ENCODE measurements at regions not wholly inside any gene's neighbourhood (a gene's known extent, or its start where the extent isn't known, plus 50 kb on each side); places are given as distances from the start of the nearest gene placed in this dataset.

- H3K27ac ChIP-seq = no peak overlapping the region
- H3K4me3 ChIP-seq = no peak overlapping the region
- 92 to 94% methylated on average over 5 of the region's 5 CpGs for WGBS, 2 donors
- intact Hi-C loops (cut with DNase I; ENCODE audit: low total_unique reads) = no loop called here
- H3K9me3 ChIP-seq = no peaks in the 10 kb centered on the region
- no peak for DNase-seq
- no peaks in the 10 kb centered on the region for H3K36me3 ChIP-seq (ENCODE audit: low read depth, missing control alignments)
- H3K4me1 ChIP-seq = peaks cover 14% of the 10 kb centered on the region
- no peaks in the 10 kb centered on the region for H3K27me3 ChIP-seq
- TF ChIP-seq CTCF (IDR thresholded peaks at IDR 0.05) (no peak), POLR2A (IDR thresholded peaks at IDR 0.05) (no peak)
Measured at GRCh38 chr2:217293046-217293445, 433.2 kb upstream of the TNP1 start.

DNA sequence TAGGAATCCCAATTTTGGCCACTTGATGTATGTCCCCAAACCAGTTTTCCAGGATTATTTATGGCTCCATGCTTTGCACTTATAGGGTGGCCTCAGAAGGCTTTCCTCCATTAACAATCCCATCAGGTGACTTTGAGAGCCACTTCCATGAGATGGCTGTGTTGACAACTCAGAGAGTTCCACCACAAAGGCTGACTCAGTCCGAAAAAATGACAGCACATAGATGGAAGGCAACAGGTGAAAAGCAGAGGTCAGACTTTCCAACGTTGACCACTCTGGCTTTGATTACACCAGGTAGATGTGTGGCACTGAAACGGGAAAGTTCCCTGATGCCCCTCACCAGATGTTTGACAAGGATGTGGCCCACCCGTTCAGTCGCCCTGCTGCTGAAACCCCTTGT, 431.4 kb upstream of the TNP1 start:
- TF ChIP-seq POLR2A (IDR thresholded peaks at IDR 0.05) = no peak
- no peak for TF ChIP-seq CTCF (IDR thresholded peaks at IDR 0.05)
- Histone ChIP-seq H3K4me3 (no peak overlapping the region), H3K27me3 (no peaks in the 10 kb centered on the region), H3K9me3 (no peaks in the 10 kb centered on the region), H3K4me1 (peaks cover 14% of the 10 kb centered on the region), H3K36me3 (ENCODE audit: low read depth, missing control alignments) (no peaks in the 10 kb centered on the region), H3K27ac (no peak overlapping the region)
- 90 to 93% methylated on average over 5 of the region's 5 CpGs for WGBS, 2 donors
- intact Hi-C loops (cut with DNase I; ENCODE audit: low total_unique reads) = no loop called here
- no peak for DNase-seq

GRCh38 chr2:217290467-217290866, 430.6 kb upstream of the TNP1 start:
- H3K27ac ChIP-seq = no peak overlapping the region
- no peaks in the 10 kb centered on the region for H3K9me3 ChIP-seq
- peaks cover 14% of the 10 kb centered on the region for H3K4me1 ChIP-seq
- no peaks in the 10 kb centered on the region for H3K27me3 ChIP-seq
- DNase-seq = no peak
- intact Hi-C loops (cut with DNase I; ENCODE audit: low total_unique reads) = no loop called here
- no peak overlapping the region for H3K4me3 ChIP-seq
- H3K36me3 ChIP-seq (ENCODE audit: low read depth, missing control alignments) = no peaks in the 10 kb centered on the region
- TF ChIP-seq POLR2A (IDR thresholded peaks at IDR 0.05) (no peak), CTCF (IDR thresholded peaks at IDR 0.05) (no peak)

- TF ChIP-seq CTCF (IDR thresholded peaks at IDR 0.05) (no peak), POLR2A (IDR thresholded peaks at IDR 0.05) (no peak)
- Histone ChIP-seq H3K36me3 (ENCODE audit: low read depth, missing control alignments) (no peaks in the 10 kb centered on the region), H3K27me3 (no peaks in the 10 kb centered on the region), H3K27ac (no peak overlapping the region), H3K4me1 (peaks cover 14% of the 10 kb centered on the region), H3K9me3 (no peaks in the 10 kb centered on the region), H3K4me3 (no peak overlapping the region)
- intact Hi-C loops (cut with DNase I; ENCODE audit: low total_unique reads) = no loop called here
- WGBS, 2 donors = 50 to 53% methylated on average over 2 of the region's 2 CpGs
- no peak for DNase-seq
Measured at GRCh38 chr2:217289907-217290280, 430.0 kb upstream of the TNP1 start.

- Histone ChIP-seq H3K27me3 (no peaks in the 10 kb centered on the region), H3K4me3 (no peak overlapping the region), H3K27ac (peak overlapping the region in 1 of 2 donors; percentile 0), H3K36me3 (ENCODE audit: low read depth, missing control alignments) (no peaks in the 10 kb centered on the region), H3K4me1 (peaks cover 14% of the 10 kb centered on the region), H3K9me3 (no peaks in the 10 kb centered on the region)
- whole genome bisulfite sequencing, 2 donors = 62 to 71% methylated on average over 2 of the region's 2 CpGs
- intact Hi-C loops (cut with DNase I; ENCODE audit: low total_unique reads) = no loop called here
- TF ChIP-seq POLR2A (IDR thresholded peaks at IDR 0.05) (no peak), CTCF (IDR thresholded peaks at IDR 0.05) (no peak)
- DNase-seq = no peak
Measured at GRCh38 chr2:217289177-217289906, 429.5 kb upstream of the TNP1 start.

All from testis (tissue), 2 donors.